HCT116 (cell line): ENCODE measurements at regions not wholly inside any gene's neighbourhood (a gene's known extent, or its start where the extent isn't known, plus 50 kb on each side); places are given as distances from the start of the nearest gene placed in this dataset.

ENCODE experiments used
- CEBPB ChIP-seq: IDR thresholded peaks from 2 replicates; pipeline ENCODE4 v1.6.1; 2012; ENCODE audit warnings: low read depth
- CTCF ChIP-seq, 3 experiments: fragments of 200-600 bp in 1 of 3; sonication (generic) in 1 of 3; IDR thresholded peaks in 2 of 3; conservative IDR thresholded peaks in 1 of 3; 2 replicates each; pipeline ENCODE4 v1.5.1; 2012 to 2017; ENCODE audit warnings: low read depth in 2 of 3, low read length in 2 of 3, antibody characterized with exemption in 1 of 3, borderline replicate concordance in 1 of 3, control low read depth in 1 of 3, mild to moderate bottlenecking in 1 of 3, mixed read lengths in 1 of 3, mixed run types in 1 of 3, moderate library complexity in 1 of 3; ENCODE audit not compliant: insufficient read depth in 1 of 3
- EZH2 ChIP-seq: fragments of 200-600 bp; sonication (generic); IDR thresholded peaks from 2 replicates; pipeline ENCODE4 v1.6.1; 2017; ENCODE audit warnings: antibody characterized with exemption, mixed run types
- EZH2phosphoT487 ChIP-seq: fragments of 200-600 bp; IDR thresholded peaks from 2 replicates; pipeline ENCODE4 v1.6.1; 2018; ENCODE audit warnings: antibody characterized with exemption, borderline replicate concordance
- MAX ChIP-seq: IDR thresholded peaks from 2 replicates; pipeline ENCODE4 v1.6.1; 2012
- POLR2AphosphoS5 ChIP-seq: IDR thresholded peaks from 2 replicates; pipeline ENCODE4 v1.6.1; 2011; ENCODE audit warnings: mild to moderate bottlenecking, low read depth, low read length, moderate library complexity
- REST ChIP-seq: IDR thresholded peaks from 2 replicates; pipeline ENCODE4 v1.6.1; 2012; ENCODE audit warnings: low read depth
- ZBTB33 ChIP-seq: IDR thresholded peaks from 2 replicates; pipeline ENCODE4 v1.6.1; 2011; ENCODE audit warnings: mild to moderate bottlenecking, low read length, moderate library complexity; ENCODE audit not compliant: insufficient replicate concordance; ENCODE audit errors: extremely low read depth

GRCh38 chr14:106642090-106642489 is 1115.7 kb downstream of the TMEM121 start:
- TF ChIP-seq EZH2 (no peak), CEBPB (no peak), CTCF (IDR thresholded peaks at IDR 0.05 in 2 of 3, conservative IDR thresholded peaks at IDR 0.05 in 1 of 3; ENCODE audit: borderline replicate concordance in 1 of 3, insufficient read depth in 1 of 3, low read depth in 2 of 3, low read length in 2 of 3) (no peak), ZBTB33 (no peak), EZH2phosphoT487 (no peak), REST (no peak), POLR2AphosphoS5 (no peak), MAX (no peak)
